ENCODE measurements at regions not wholly inside any gene's neighbourhood (a gene's known extent, or its start where the extent isn't known, plus 50 kb on each side); places are given as distances from the start of the nearest gene placed in this dataset.

DNA sequence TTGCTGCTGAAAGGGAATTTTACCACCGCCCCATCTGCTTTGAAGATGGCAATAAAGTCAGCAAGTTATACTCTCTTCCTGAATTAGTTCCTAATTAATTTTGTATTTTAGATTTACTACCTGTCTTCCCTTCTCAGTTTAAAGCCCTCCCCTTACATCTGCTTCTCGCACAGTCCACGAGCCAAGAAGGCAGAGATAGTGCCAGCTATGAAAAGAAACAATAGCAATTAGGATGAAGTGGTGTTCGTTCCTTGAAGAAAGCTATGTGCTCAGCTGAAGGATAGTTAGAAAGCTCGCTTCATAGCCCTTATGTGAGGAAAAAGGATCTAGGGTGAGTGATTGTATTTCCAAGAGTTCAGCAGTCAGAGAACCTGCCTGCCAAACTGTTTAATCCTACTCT, 1678.8 kb upstream of the TENM3 start:
- DNase-seq (ENCODE audit: low read depth in 2 of 2): no peak

- no peak for DNase-seq (ENCODE audit: low read depth in 2 of 2)
Measured at GRCh38 chr4:180565856-180566431, 1677.3 kb upstream of the TENM3 start.

DNA sequence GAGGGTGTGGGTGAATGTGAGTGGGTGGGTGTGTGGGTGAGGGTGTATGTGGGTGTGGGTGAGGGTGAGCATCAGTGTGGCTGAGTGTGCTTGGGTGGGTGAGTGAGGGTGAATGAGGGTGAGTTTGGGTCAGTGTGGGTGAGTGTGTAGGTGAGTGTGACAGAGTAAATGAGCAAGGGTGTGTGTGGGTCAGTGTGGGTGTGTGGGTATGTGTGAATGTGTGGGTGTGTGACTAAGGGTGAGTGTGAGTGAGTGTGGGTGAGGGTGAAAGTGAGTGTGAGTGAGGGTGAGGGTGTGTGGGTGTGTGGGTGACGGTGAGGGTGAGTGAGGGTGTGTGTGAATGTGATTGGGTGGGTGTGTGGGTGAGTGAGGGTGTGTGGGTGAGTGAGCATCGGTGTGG, 1676.7 kb upstream of the TENM3 start:
- no peak for DNase-seq (ENCODE audit: low read depth in 2 of 2)

DNA sequence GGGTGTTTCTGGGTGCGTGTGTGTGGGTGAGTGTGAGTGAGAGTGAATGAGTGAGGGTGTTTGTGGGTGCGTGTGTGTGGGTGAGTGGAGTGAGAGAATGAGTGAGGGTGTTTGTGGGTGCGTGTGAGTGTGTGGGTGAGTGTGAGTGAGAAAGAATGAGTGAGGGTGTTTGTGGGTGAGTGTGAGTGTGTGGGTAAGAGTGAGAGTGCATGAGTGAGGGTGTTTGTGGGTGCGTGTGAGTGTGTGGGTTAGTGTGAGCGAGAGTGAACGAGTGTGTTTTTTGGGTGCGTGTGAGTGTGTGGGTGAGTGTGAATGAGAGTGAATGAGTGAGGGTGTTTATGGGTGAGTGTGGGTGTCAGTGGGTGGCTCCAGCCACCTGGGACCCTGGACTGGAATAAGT, 1676.1 kb upstream of the TENM3 start:
- no peak for DNase-seq (ENCODE audit: low read depth in 2 of 2)

DNA sequence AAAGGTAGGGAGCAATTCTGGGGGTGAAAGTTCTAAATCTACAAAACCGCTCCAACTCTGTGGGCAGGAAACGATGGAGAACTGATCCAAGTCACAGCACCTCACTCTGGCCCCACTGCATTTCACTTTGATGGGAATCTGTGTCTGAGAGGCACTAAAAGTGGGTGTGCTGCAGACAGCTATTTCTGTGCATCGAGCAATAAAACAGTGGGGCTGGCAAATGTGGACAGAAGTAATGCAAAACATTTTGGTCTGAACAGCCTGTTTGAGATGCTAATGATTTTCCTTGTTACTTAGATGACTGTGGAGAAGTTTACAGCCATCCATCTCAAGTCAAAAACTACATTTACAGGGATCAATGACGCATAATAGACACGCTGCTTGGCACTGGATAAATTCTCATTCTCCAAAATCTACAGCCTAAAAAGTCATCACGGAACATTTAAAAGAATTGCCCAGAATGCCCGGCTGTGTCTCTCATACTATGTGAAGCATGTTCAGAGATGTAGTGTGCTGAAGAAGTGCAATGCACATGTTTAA, 1671.6 kb upstream of the TENM3 start:
- DNase-seq (ENCODE audit: low read depth in 2 of 2): no peak

GRCh38 chr4:180578175-180578574, 1665.0 kb upstream of the TENM3 start:
- no peak for DNase-seq (ENCODE audit: low read depth in 2 of 2)

GRCh38 chr4:180581061-180581460, 1662.1 kb upstream of the TENM3 start:
- DNase-seq (ENCODE audit: low read depth in 2 of 2): no peak

GRCh38 chr4:180587379-180587778, 1655.8 kb upstream of the TENM3 start:
- no peak for DNase-seq (ENCODE audit: low read depth in 2 of 2)

DNA sequence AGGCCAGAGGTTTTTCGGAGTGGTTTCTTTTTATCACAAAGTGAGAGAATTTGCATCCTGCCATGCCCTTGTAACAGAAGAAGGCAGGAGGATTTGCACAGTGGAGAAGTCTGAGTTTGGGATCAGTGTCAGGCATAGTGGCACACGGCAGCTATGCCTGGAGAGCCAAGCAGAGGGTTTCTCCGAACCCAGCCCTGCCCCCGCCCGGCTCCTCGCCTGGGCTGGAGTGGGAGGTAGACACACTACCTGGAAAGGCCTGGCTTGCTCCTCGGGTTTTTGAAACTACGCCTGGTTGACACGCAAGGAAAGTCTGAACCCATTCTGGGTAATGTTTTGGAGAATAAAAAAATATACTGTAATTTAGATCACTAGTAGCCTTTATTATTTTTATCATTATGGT, 1653.6 kb upstream of the TENM3 start:
- no peak for DNase-seq (ENCODE audit: low read depth in 2 of 2)

GRCh38 chr4:180596888-180597483, 1646.2 kb upstream of the TENM3 start:
- no peak for DNase-seq (ENCODE audit: low read depth in 2 of 2)

GRCh38 chr4:180598281-180598680, 1644.9 kb upstream of the TENM3 start:
- no peak for DNase-seq (ENCODE audit: low read depth in 2 of 2)

GRCh38 chr4:180603791-180604190, 1639.4 kb upstream of the TENM3 start:
- DNase-seq (ENCODE audit: low read depth in 2 of 2): no peak

DNA sequence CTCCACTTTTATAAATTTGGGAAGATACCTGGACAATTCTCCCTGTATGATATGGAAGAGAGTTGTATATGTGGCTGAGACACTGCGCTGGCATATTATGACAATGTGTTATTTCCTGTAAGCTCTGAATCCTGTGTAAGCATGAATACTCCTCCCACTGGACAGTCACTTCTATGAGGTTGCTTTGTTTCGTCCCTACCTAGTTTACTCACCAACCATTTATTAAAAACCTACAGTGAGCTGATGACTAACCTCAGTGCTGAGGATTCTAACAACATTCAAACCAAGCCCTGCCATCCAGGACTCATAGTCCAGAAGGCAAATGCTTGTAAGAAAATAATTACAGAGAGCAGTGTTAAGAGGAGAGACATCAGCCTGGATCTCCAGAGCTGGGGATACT, 1632.9 kb upstream of the TENM3 start:
- no peak for DNase-seq (ENCODE audit: low read depth in 2 of 2)

DNA sequence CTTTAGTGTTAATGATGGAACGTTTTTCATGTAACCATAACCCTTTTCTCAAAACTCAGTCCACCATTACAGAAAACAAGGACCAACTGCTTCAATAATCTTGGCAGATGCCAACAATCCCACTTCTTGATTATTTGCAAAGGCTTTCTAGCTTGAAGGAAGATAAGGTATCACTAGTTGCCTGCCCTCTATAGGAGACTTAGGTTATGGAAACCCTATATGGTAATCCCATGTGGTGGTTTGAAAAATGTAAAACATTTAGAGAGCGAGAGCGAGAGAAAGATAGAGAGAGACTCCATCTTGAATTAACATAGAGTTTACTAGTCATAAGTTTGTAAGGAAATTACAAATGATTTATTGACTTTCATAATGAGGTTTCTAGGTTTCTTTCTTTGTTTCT, 1627.5 kb upstream of the TENM3 start:
- no peak for DNase-seq (ENCODE audit: low read depth in 2 of 2)

GRCh38 chr4:180617196-180617595, 1626.0 kb upstream of the TENM3 start:
- no peak for DNase-seq (ENCODE audit: low read depth in 2 of 2)

DNA sequence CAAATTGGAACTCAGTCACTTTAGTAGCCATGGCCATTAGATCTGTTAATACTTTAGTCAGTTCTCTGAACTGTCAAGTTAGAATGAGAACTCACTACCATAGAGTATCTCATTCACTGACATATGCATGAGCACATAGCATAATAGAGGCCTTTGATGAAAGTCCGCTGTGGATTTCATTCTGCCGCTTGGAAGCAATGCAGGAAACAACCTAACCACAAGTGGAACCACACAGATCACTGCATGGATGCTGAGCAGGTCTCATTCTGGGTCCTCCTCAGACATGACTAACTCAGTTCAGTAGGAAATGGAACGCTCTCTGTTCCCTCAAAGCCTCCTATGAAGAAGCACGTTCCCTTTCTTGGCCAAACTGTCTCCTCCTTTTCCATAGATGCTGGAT, 1624.8 kb upstream of the TENM3 start:
- no peak for DNase-seq (ENCODE audit: low read depth in 2 of 2)

- no peak for DNase-seq (ENCODE audit: low read depth in 2 of 2)
Measured at GRCh38 chr4:180619440-180619839, 1623.8 kb upstream of the TENM3 start.

DNA sequence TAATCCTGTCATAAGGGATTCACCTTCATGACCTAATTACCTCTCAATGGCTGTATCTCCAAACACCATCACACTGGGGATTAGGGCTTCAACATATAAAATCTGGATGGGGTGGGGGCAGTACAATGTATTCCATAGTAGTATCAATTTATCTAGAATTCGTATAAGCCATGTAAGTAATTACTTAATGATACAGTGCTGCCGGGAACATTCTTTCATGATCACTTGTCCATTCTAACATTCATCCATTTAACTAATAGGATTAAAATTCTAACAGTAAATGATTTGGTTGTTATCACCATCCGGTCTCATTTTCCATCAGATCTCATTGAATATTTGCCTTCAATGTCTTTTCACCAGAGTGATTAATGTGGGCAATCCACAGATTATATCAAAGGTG, 1620.9 kb upstream of the TENM3 start:
- no peak for DNase-seq (ENCODE audit: low read depth in 2 of 2)

GRCh38 chr4:180625653-180626052, 1617.5 kb upstream of the TENM3 start:
- DNase-seq (ENCODE audit: low read depth in 2 of 2): no peak

DNA sequence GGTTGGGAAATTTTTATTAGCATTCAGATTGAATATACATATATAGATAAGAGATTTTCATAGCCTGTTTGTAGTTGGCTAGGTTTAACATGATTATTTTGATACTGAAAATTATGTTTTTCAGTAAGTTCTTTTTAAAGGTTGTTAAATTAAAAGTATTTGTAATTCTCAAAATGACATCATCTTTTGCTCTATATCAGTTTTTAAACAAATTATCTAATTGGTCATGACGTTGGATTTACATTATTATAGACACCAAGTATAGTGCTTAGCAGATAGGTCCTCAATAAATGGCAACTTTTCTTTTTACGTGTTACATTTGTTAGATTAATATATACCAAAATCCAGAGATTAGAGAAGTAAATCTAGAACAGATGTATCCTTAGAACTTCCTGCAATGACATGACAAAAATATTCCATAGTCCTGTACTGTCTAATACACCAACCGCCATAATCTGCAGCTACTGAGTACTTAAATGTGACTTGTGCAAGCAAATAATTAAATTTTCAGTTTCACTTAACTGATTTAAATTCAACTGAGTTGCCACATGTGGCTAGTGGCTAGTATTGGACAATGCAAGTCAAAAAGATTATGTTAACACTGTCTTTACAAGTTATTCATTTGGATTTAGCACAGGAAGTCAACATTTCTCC, 1613.1 kb upstream of the TENM3 start:
- DNase-seq (ENCODE audit: low read depth in 2 of 2): no peak

DNA sequence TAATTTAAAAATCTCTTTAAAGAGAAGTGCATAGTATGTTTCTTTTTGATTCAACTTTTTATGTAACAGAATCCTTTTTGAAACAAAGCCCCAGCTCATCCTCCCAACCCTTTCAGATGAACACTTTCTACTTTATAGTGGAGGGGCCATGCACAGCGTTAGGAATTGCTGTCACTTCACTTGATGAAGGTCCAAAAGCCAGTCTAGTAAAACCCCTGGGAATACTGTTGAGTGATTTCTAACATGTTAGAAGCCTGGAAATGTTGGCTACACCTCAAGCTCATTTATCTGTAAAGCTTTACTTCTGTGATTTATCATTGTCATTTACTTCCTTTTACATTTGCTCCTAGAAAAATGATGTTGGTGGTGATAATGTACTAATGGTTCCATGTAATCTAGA, 1608.9 kb upstream of the TENM3 start:
- no peak for DNase-seq (ENCODE audit: low read depth in 2 of 2)

DNA sequence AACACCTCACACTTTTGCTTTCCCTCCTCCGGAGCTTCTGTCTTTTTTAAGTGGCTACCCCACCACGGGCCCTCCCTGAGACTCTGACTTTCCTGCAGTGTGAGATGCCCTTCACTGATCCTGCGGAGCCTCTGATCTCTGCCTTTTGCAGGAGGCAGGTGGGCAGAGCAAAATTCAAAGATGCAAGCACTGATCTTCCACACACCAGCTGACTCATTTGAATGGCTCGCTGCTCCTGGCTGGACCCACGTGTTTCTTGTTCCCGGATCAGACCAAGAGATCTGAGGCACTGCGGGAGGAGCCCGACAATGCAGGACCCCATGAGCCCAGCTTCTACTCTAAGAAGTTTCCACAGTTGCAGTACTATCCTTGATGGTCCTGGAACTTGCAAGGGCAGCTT, 1607.9 kb upstream of the TENM3 start:
- no peak for DNase-seq (ENCODE audit: low read depth in 2 of 2)

GRCh38 chr4:180636696-180637404, 1606.4 kb upstream of the TENM3 start:
- no peak for DNase-seq (ENCODE audit: low read depth in 2 of 2)
